ENCODE measurements at regions not wholly inside any gene's neighbourhood (a gene's known extent, or its start where the extent isn't known, plus 50 kb on each side); places are given as distances from the start of the nearest gene placed in this dataset.

GRCh38 chr14:86050072-86050683, 520.2 kb downstream of the FLRT2 start:
- TF ChIP-seq CTCF (IDR thresholded peaks at IDR 0.05; ENCODE audit: borderline replicate concordance, extremely low read depth, low read length, poor library complexity, severe bottlenecking), result no peak
- no peak for TF ChIP-seq EZH2 (IDR thresholded peaks at IDR 0.05; ENCODE audit: borderline replicate concordance, low read depth, low read length, severe bottlenecking)
